ENCODE measurements at regions not wholly inside any gene's neighbourhood (a gene's known extent, or its start where the extent isn't known, plus 50 kb on each side); places are given as distances from the start of the nearest gene placed in this dataset.

DNA sequence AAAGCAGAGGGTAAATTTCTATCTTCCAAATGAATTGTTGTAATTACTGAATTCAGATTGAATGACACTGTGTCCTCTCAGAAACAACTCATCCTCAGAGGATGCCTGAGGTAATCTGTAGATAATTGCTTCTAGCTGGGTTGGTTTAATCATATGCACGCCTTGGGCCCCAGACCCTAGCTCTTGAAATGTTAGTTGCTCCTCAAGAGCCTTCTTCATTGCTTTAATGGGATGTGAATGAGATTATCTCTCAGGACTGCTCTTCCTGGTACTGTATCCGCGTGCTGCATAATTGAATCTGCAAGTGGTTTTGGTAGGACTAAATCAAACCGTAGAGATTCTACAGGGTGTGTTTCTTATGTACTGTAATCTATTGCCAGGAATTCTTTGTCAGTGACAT lies 569.3 kb upstream of the NEGR1 start:
- TF ChIP-seq POLR2AphosphoS5 (IDR thresholded peaks at IDR 0.05; ENCODE audit: borderline replicate concordance, low read depth, low read length) = no peak
- no peak for TF ChIP-seq EZH2 (IDR thresholded peaks at IDR 0.05)
- TF ChIP-seq FOXP2 (optimal IDR thresholded peaks at IDR 0.05; ENCODE audit: control extremely low read depth, extremely low read length, insufficient read depth) = no peak
